ENCODE measurements at regions not wholly inside any gene's neighbourhood (a gene's known extent, or its start where the extent isn't known, plus 50 kb on each side); places are given as distances from the start of the nearest gene placed in this dataset.

- no peaks in the 10 kb centered on the region for H3K36me3 ChIP-seq
- no peak overlapping the region for H3K27ac ChIP-seq
- peaks cover 0 to 5% (median 0%) of the 10 kb centered on the region in 4 donors for H3K4me1 ChIP-seq
- TF ChIP-seq EP300 (IDR thresholded peaks at IDR 0.05) (no peak), POLR2AphosphoS5 (IDR thresholded peaks at IDR 0.05) (no peak), POLR2A (IDR thresholded peaks at IDR 0.05) (no peak)
- TF ChIP-seq, protein P1, sequence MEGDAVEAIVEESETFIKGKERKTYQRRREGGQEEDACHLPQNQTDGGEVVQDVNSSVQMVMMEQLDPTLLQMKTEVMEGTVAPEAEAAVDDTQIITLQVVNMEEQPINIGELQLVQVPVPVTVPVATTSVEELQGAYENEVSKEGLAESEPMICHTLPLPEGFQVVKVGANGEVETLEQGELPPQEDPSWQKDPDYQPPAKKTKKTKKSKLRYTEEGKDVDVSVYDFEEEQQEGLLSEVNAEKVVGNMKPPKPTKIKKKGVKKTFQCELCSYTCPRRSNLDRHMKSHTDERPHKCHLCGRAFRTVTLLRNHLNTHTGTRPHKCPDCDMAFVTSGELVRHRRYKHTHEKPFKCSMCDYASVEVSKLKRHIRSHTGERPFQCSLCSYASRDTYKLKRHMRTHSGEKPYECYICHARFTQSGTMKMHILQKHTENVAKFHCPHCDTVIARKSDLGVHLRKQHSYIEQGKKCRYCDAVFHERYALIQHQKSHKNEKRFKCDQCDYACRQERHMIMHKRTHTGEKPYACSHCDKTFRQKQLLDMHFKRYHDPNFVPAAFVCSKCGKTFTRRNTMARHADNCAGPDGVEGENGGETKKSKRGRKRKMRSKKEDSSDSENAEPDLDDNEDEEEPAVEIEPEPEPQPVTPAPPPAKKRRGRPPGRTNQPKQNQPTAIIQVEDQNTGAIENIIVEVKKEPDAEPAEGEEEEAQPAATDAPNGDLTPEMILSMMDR (IDR thresholded peaks at IDR 0.05): no peak
- H3K4me3 ChIP-seq: no peak overlapping the region
- no peaks in the 10 kb centered on the region for H3K27me3 ChIP-seq
- intact Hi-C loops (cut with DNase I; ENCODE audit: low total_unique reads): no loop called here
- H3K9me3 ChIP-seq: peaks cover 0 to 14% (median 0%) of the 10 kb centered on the region in 4 donors
- no peak for DNase-seq
- WGBS, 5 donors: 16 to 44% (median 19%) methylated on average over 2 of the region's 2 CpGs
Measured at GRCh38 chr9:13532407-13532806, 252.9 kb upstream of the MPDZ start.

DNA sequence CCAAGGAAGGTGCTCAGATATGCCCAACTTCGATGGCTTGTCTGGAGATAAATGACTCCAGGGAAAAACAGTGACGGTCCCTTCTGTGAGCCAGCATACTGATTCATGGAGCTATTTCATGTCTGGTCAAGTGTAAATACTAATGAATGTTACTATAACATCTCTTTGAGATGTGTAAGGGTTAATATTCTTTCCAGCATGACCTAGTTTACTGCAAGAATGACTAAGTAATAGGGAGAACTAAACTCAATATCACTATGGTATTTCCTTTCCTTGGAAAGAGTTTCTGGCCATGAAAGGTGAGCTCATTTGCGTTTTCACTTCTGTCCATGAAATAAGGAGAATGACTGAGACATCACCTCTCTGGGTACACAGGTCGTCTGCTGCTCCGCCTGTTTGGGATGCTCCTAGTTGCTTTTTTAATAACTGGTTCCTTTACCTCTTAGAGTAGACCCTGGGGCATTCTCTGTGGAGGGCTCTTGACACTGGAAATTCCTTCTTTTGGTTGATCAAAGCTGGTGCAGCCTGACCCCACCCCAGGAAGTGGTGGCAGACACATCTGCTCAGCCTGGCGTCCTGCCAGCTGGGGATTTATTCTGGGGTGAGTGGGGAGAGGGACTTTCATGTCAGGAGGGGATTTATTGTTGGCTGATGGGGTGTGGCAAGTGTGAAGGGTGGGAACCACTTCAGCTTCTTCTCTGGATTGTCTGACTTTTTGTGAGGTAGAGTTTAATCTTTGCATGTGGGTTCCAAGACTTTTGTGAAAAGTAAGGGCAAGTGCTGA lies 250.0 kb upstream of the MPDZ start:
- Histone ChIP-seq H3K36me3 (no peaks in the 10 kb centered on the region), H3K27ac (no peak overlapping the region), H3K4me3 (no peak overlapping the region), H3K4me1 (peaks cover 0 to 12% (median 0%) of the 10 kb centered on the region in 4 donors), H3K27me3 (no peaks in the 10 kb centered on the region), H3K9me3 (peaks cover 0 to 13% (median 0%) of the 10 kb centered on the region in 4 donors)
- TF ChIP-seq POLR2AphosphoS5 (IDR thresholded peaks at IDR 0.05) (no peak), EP300 (IDR thresholded peaks at IDR 0.05) (no peak), POLR2A (IDR thresholded peaks at IDR 0.05) (no peak)
- TF ChIP-seq, protein P1 (IDR thresholded peaks at IDR 0.05): no peak
- DNase-seq: no peak
- WGBS, 5 donors: 67 to 79% (median 71%) methylated on average over 6 of the region's 6 CpGs
- intact Hi-C loops (cut with DNase I; ENCODE audit: low total_unique reads): no loop called here

- intact Hi-C loops (cut with DNase I; ENCODE audit: low total_unique reads): no loop called here
- WGBS, 5 donors: 85 to 89% (median 87%) methylated on average over 9 of the region's 9 CpGs
- Histone ChIP-seq H3K9me3 (no peaks in the 10 kb centered on the region), H3K4me3 (no peak overlapping the region), H3K27ac (no peak overlapping the region), H3K36me3 (no peaks in the 10 kb centered on the region), H3K4me1 (peaks cover 0 to 6% (median 0%) of the 10 kb centered on the region in 4 donors), H3K27me3 (no peaks in the 10 kb centered on the region)
- TF ChIP-seq POLR2AphosphoS5 (IDR thresholded peaks at IDR 0.05): no peak
- TF ChIP-seq, protein P1 (IDR thresholded peaks at IDR 0.05): no peak
- no peak for TF ChIP-seq EP300 (IDR thresholded peaks at IDR 0.05)
- no peak for TF ChIP-seq POLR2A (IDR thresholded peaks at IDR 0.05)
- DNase-seq: no peak
Measured at GRCh38 chr9:13524245-13524644, 244.8 kb upstream of the MPDZ start.

DNA sequence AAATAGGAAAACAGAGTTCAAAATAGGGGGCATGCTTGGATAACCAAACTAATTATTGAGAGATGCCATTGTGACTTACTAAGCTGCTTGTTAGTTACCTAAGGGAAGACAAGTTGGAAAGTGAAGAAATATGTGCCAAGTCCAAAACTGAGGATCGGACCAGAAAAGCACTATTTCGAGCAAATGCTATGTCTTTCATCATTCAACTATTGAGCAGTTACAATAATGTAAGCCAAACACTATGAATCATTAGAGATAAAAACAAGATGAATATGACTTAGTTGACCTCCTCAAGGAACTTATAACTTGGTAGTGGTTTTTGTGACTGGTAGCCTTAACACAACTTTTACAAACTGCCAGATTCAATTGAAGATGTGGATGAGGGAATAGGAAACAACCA lies 240.6 kb upstream of the MPDZ start:
- TF ChIP-seq, protein P1 (IDR thresholded peaks at IDR 0.05): no peak
- no peak for TF ChIP-seq POLR2AphosphoS5 (IDR thresholded peaks at IDR 0.05)
- no peak for TF ChIP-seq POLR2A (IDR thresholded peaks at IDR 0.05)

More for the DNA sequence above, 240.6 kb upstream of the MPDZ start:
- no peak overlapping the region for H3K4me3 ChIP-seq
- no peaks in the 10 kb centered on the region for H3K27me3 ChIP-seq
- no peaks in the 10 kb centered on the region for H3K9me3 ChIP-seq
- 59 to 89% (median 86%) methylated on average over 2 of the region's 2 CpGs for WGBS, 5 donors
- DNase-seq: no peak
- no peaks in the 10 kb centered on the region for H3K4me1 ChIP-seq
- H3K36me3 ChIP-seq: no peaks in the 10 kb centered on the region
- intact Hi-C loops (cut with DNase I; ENCODE audit: low total_unique reads): no loop called here
- H3K27ac ChIP-seq: no peak overlapping the region

All from stomach (tissue), 8 donors.